B cell (primary cell): ENCODE measurements at regions not wholly inside any gene's neighbourhood (a gene's known extent, or its start where the extent isn't known, plus 50 kb on each side); places are given as distances from the start of the nearest gene placed in this dataset.

Experiments
- ATAC-seq: fragments of 200-7000 bp; cut with Tn5 transposase; one replicate; pipeline ENCODE4 v1.10.0; 2021; ENCODE audit warnings: low read depth, mild to moderate bottlenecking, moderate number of reproducible peaks, moderate library complexity
- CTCF ChIA-PET: fragments of 350-600 bp; sonication (Branson Sonifier 250); formaldehyde crosslinking; loops from one replicate; lab custom pipeline; 2021; ENCODE audit warnings: antibody characterized with exemption, inconsistent platforms; lab: Charles Lee
- POLR2A ChIA-PET: fragments of 350-600 bp; sonication (Branson Sonifier 250); formaldehyde crosslinking; loops from one replicate; lab custom pipeline; 2021; ENCODE audit warnings: antibody characterized with exemption; lab: Charles Lee
- DNase-seq: peaks from one replicate; pipeline ENCODE4 v3.0.0; 2013
- H2AFZ ChIP-seq: 2 replicates; pipeline ENCODE4 v1.6.1; 2012; ENCODE audit warnings: mild to moderate bottlenecking, low read depth, low read length; ENCODE audit not compliant: insufficient read depth, poor library complexity, severe bottlenecking
- H3K27ac ChIP-seq, 2 donors: 1 replicate in 1 of 2; 2 replicates in 1 of 2; pipeline ENCODE4 v1.5.1; 2012 to 2013; ENCODE audit warnings: low read length in 2 of 2, mild to moderate bottlenecking in 2 of 2, moderate library complexity in 1 of 2
- H3K27me3 ChIP-seq, 4 experiments: fragments of 200-600 bp in 1 of 4; sonication (generic) in 1 of 4; replicated peaks in 1 of 4; 1 replicate in 2 of 4; 2 replicates in 2 of 4; pipeline versions ENCODE4 v1.6.1 to v1.7.0; 2013 to 2016; ENCODE audit warnings: low read length in 3 of 4, mild to moderate bottlenecking in 2 of 4, mixed read lengths in 1 of 4, moderate library complexity in 1 of 4; ENCODE audit not compliant: insufficient read depth in 4 of 4, control insufficient read depth in 3 of 4; ENCODE audit errors: control extremely low read depth in 1 of 4
- H3K36me3 ChIP-seq, 2 experiments: replicated peaks in 1 of 2; 1 replicate in 1 of 2; 2 replicates in 1 of 2; pipeline versions ENCODE4 v1.6.1 to v1.7.1; 2013; ENCODE audit warnings: low read length in 1 of 2; ENCODE audit not compliant: insufficient read depth in 2 of 2, control insufficient read depth in 1 of 2; ENCODE audit errors: control extremely low read depth in 1 of 2, extremely low read depth in 1 of 2
- H3K4me1 ChIP-seq, 2 donors: fragments of 200-600 bp in 1 of 2; sonication (generic) in 1 of 2; 1 replicate in 1 of 2; 2 replicates in 1 of 2; pipeline versions ENCODE4 v1.5.1 to v1.6.1; 2013 to 2017; ENCODE audit warnings: low read length in 2 of 2; ENCODE audit not compliant: control insufficient read depth in 2 of 2, insufficient read depth in 2 of 2
- H3K4me2 ChIP-seq: replicated peaks from 2 replicates; pipeline ENCODE3; 2012; ENCODE audit warnings: mild to moderate bottlenecking, low read depth, low read length; ENCODE audit not compliant: poor library complexity, severe bottlenecking
- H3K4me3 ChIP-seq, 5 experiments: fragments of 200-600 bp in 1 of 5; sonication (generic) in 1 of 5; 1 replicate in 3 of 5; 2 replicates in 2 of 5; pipeline versions ENCODE4 v1.5.1 to v1.7.0; 2011 to 2016; ENCODE audit warnings: low read length in 4 of 5, mild to moderate bottlenecking in 4 of 5, low read depth in 2 of 5, control low read depth in 1 of 5, moderate library complexity in 1 of 5; ENCODE audit not compliant: insufficient read depth in 1 of 5; ENCODE audit errors: control extremely low read depth in 1 of 5, extremely low read depth in 1 of 5
- H3K79me2 ChIP-seq: fragments of 200-600 bp; sonication (generic); one replicate; pipeline ENCODE4 v1.6.0; 2016; ENCODE audit warnings: low read length; ENCODE audit not compliant: control insufficient read depth, insufficient read depth
- H3K9ac ChIP-seq: fragments of 200-600 bp; sonication (generic); 2 replicates; pipeline ENCODE4 v1.6.1; 2017; ENCODE audit warnings: mild to moderate bottlenecking, low read length, moderate library complexity
- H3K9me3 ChIP-seq, 3 donors: one replicate each; pipeline versions ENCODE4 v1.6.1 to v1.7.1; 2013; ENCODE audit warnings: low read length in 2 of 3; ENCODE audit not compliant: control insufficient read depth in 2 of 3, insufficient read depth in 1 of 3; ENCODE audit errors: control extremely low read depth in 1 of 3
- H4K20me1 ChIP-seq: 2 replicates; pipeline ENCODE4 v1.6.0; 2012; ENCODE audit warnings: mild to moderate bottlenecking, low read length; ENCODE audit not compliant: insufficient read depth, control insufficient read depth, poor library complexity, severe bottlenecking
- H3K27ac Mint-ChIP-seq: one replicate; pipeline ENCODE4 v1.8.0; 2021; ENCODE audit warnings: mixed read lengths
- H3K27me3 Mint-ChIP-seq: one replicate; pipeline ENCODE4 v1.8.0; 2021; ENCODE audit warnings: mixed read lengths
- H3K4me1 Mint-ChIP-seq: one replicate; pipeline ENCODE4 v1.8.0; 2021; ENCODE audit warnings: mixed read lengths
- H3K4me3 Mint-ChIP-seq: one replicate; pipeline ENCODE4 v1.8.0; 2021; ENCODE audit warnings: mixed read lengths
- H3K9me3 Mint-ChIP-seq: one replicate; pipeline ENCODE4 v1.8.0; 2022; ENCODE audit warnings: mixed read lengths; ENCODE audit not compliant: insufficient read depth
- EZH2 ChIP-seq: IDR thresholded peaks from 2 replicates; pipeline ENCODE4 v1.6.1; 2012; ENCODE audit warnings: borderline replicate concordance, low read depth, mild to moderate bottlenecking, moderate library complexity, low read length; ENCODE audit not compliant: insufficient read depth, poor library complexity, severe bottlenecking
- WGBS: methylation state at CpG from one replicate; pipeline ENCODE4 v1.1.5; 2013; ENCODE audit warnings: missing lambda C conversion rate; ENCODE audit not compliant: insufficient coverage; 5-methylcytosine and 5-hydroxymethylcytosine counted together
- intact Hi-C: fragments of 100-400 bp; cut with micrococcal nuclease; formaldehyde crosslinking; loops from one replicate; pipeline ENCODE4 v1.10.0; 2022
- TF ChIP-seq, protein P1 (sequence below): fragments of 200-600 bp; IDR thresholded peaks from one replicate; pipeline ENCODE4 v1.8.0; 2022; ENCODE audit warnings: antibody characterized with exemption, mild to moderate bottlenecking

DNA sequence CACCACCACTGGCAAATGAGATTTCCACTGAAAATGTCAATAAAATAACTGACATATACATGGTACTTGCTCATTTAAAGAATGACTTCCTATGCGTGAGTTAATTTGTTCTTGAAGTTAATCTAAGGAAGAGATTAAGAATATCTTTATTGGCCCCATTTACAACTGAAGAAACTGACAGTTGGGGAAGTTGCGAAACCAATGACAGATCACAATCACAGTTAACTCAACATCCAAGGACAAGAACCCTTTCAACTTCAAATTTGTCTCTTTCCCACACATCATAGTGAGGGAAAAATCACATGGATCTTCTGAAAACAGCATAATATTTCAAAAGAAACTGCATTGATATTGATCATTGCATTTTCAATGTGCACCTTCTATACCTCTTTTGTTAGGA is 565.4 kb downstream of the IRS1 start:
- TF ChIP-seq, protein P1, sequence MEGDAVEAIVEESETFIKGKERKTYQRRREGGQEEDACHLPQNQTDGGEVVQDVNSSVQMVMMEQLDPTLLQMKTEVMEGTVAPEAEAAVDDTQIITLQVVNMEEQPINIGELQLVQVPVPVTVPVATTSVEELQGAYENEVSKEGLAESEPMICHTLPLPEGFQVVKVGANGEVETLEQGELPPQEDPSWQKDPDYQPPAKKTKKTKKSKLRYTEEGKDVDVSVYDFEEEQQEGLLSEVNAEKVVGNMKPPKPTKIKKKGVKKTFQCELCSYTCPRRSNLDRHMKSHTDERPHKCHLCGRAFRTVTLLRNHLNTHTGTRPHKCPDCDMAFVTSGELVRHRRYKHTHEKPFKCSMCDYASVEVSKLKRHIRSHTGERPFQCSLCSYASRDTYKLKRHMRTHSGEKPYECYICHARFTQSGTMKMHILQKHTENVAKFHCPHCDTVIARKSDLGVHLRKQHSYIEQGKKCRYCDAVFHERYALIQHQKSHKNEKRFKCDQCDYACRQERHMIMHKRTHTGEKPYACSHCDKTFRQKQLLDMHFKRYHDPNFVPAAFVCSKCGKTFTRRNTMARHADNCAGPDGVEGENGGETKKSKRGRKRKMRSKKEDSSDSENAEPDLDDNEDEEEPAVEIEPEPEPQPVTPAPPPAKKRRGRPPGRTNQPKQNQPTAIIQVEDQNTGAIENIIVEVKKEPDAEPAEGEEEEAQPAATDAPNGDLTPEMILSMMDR, result no peak
- no peak for TF ChIP-seq EZH2
- WGBS, result no CpG with 5 or more reads among the region's 2 CpGs
- no peaks in the 10 kb centered on the region for H3K4me1 Mint-ChIP-seq
- no peak for DNase-seq
- H3K4me3 Mint-ChIP-seq, result no peak overlapping the region
- ATAC-seq, result no peak
- intact Hi-C loops, result no loop called here
- Histone ChIP-seq H3K9ac (no peak overlapping the region), H3K4me3 (no peak overlapping the region), H3K27me3 (no peaks in the 10 kb centered on the region), H3K9me3 (peaks cover 0 to under 1% (median 0%) of the 10 kb centered on the region in 3 donors), H3K4me2 (no peak overlapping the region), H3K36me3 (no peaks in the 10 kb centered on the region), H3K27ac (no peak overlapping the region), H3K4me1 (no peaks in the 10 kb centered on the region), H2AFZ (no peak overlapping the region), H4K20me1 (no peaks in the 10 kb centered on the region), H3K79me2 (no peaks in the 10 kb centered on the region)
- H3K27me3 Mint-ChIP-seq, result peaks cover 3% of the 10 kb centered on the region
- ChIA-PET CTCF (no interaction called here), POLR2A (no interaction called here)
- no peaks in the 10 kb centered on the region for H3K9me3 Mint-ChIP-seq
- no peak overlapping the region for H3K27ac Mint-ChIP-seq

DNA sequence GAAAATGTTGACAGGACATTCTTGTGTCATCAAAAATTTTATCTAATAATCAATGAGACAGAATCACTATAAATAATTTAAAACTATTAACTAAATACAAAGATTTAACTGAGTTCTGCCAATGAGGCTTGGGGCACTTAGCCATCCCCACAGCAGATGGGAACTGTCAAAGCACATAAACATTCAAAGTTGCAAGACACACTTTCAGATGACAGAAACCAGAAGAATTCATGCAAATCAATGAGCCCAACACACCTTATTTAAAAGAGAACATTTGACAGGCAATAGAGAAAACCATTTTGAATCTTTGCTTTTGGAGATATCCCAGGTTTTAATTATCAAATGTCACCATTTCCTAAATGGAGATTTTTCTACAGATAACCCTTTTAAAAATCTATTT is 566.2 kb downstream of the IRS1 start:
- Histone ChIP-seq H3K36me3 (no peaks in the 10 kb centered on the region), H3K27ac (no peak overlapping the region), H3K9ac (no peak overlapping the region), H3K4me3 (no peak overlapping the region), H3K9me3 (no peaks in the 10 kb centered on the region), H3K4me2 (no peak overlapping the region), H3K4me1 (no peaks in the 10 kb centered on the region), H2AFZ (no peak overlapping the region), H4K20me1 (no peaks in the 10 kb centered on the region), H3K79me2 (no peaks in the 10 kb centered on the region), H3K27me3 (no peaks in the 10 kb centered on the region)
- no peaks in the 10 kb centered on the region for H3K4me1 Mint-ChIP-seq
- no peak for TF ChIP-seq EZH2
- TF ChIP-seq, protein P1, result no peak
- no peak overlapping the region for H3K4me3 Mint-ChIP-seq
- intact Hi-C loops, result no loop called here
- ChIA-PET POLR2A (no interaction called here), CTCF (no interaction called here)
- no peak overlapping the region for H3K27ac Mint-ChIP-seq
- no peak for DNase-seq
- no peaks in the 10 kb centered on the region for H3K9me3 Mint-ChIP-seq
- ATAC-seq, result no peak
- H3K27me3 Mint-ChIP-seq, result peaks cover 3% of the 10 kb centered on the region
